HCT116 (cell line): ENCODE measurements at regions not wholly inside any gene's neighbourhood (a gene's known extent, or its start where the extent isn't known, plus 50 kb on each side); places are given as distances from the start of the nearest gene placed in this dataset.

Experiments used
- ATAC-seq: fragments of 200-7000 bp; cut with Tn5 transposase; 2 replicates; pipeline ENCODE4 v1.9.1; 2020; ENCODE audit warnings: mild to moderate bottlenecking, moderate library complexity
- BruUV-seq: library from RNA; stranded (reverse); fragments of 400-500 nt; replicated peaks from 2 replicates; lab custom pipeline; 2021; lab: Mats Ljungman, UMichigan
- CTCF ChIA-PET: fragments of 300-600 bp; sonication (Branson Sonifier 250); formaldehyde crosslinking; loops from one replicate; lab custom pipeline; 2021; ENCODE audit warnings: antibody characterized with exemption; lab: Charles Lee
- POLR2A ChIA-PET: fragments of 300-600, 350-600 bp; sonication (Branson Sonifier 250); formaldehyde crosslinking; loops from one replicate; lab custom pipeline; 2021; ENCODE audit warnings: antibody characterized with exemption; lab: Charles Lee
- RAD21 ChIA-PET, 2 experiments: fragments of 300-600 bp; sonication (Branson Sonifier 250); formaldehyde crosslinking; loops; one replicate each; lab custom pipeline; 2023; ENCODE audit warnings: low total read pairs in 2 of 2; ENCODE audit not compliant: uncharacterized antibody in 2 of 2, unreplicated experiment in 2 of 2, low non-redundant PET in 1 of 2; lab: Charles Lee
- DNase-seq: peaks from one replicate; pipeline ENCODE4 v3.0.0-alpha.2; 2010; ENCODE audit warnings: low read depth, low spot score
- H2AFZ ChIP-seq: fragments of 200-600 bp; shearing (Covaris generic), sonication (generic); 2 replicates; pipeline ENCODE4 v1.6.1; 2017; ENCODE audit warnings: low read depth, mixed run types, mixed read lengths, antibody characterized with exemption, low read length; ENCODE audit not compliant: poor library complexity, severe bottlenecking
- H3K27ac ChIP-seq: 2 replicates; pipeline ENCODE4 v1.5.1; 2012; ENCODE audit warnings: low read depth, low read length
- H3K27me3 ChIP-seq: fragments of 200-600 bp; sonication (generic); 2 replicates; pipeline ENCODE4 v1.6.1; 2016; ENCODE audit warnings: mixed run types, low read length, mixed read lengths; ENCODE audit not compliant: insufficient read depth
- H3K36me3 ChIP-seq, 2 experiments: fragments of 200-500 bp in 1 of 2; fragments of 200-600 bp in 1 of 2; sonication (Bioruptor generic) in 1 of 2; sonication (generic) in 1 of 2; 2 replicates each; pipeline versions ENCODE4 v1.5.1 to v1.6.1; 2014 to 2016; ENCODE audit warnings: low read length in 2 of 2, inconsistent platforms in 1 of 2, mixed read lengths in 1 of 2, mixed run types in 1 of 2; ENCODE audit not compliant: insufficient read depth in 2 of 2, control insufficient read depth in 1 of 2
- H3K4me1 ChIP-seq, 2 experiments: fragments of 200-600 bp in 1 of 2; sonication (generic) in 1 of 2; 2 replicates each; pipeline versions ENCODE4 v1.5.1 to v1.6.1; 2012 to 2017; ENCODE audit warnings: low read length in 2 of 2, inconsistent platforms in 1 of 2, mild to moderate bottlenecking in 1 of 2, mixed read lengths in 1 of 2, mixed run types in 1 of 2, moderate library complexity in 1 of 2; ENCODE audit not compliant: insufficient read depth in 2 of 2, control insufficient read depth in 1 of 2
- H3K4me2 ChIP-seq: fragments of 200-600 bp; sonication (generic); 2 replicates; pipeline ENCODE4 v1.6.1; 2017; ENCODE audit warnings: mixed run types, low read length, mixed read lengths
- H3K4me3 ChIP-seq, 2 experiments: fragments of 200-600 bp in 1 of 2; sonication (generic) in 1 of 2; replicated peaks in 1 of 2; 2 replicates each; pipeline ENCODE4 v1.5.1; 2011 to 2016; ENCODE audit warnings: low read length in 2 of 2, control low read depth in 1 of 2, low read depth in 1 of 2, mild to moderate bottlenecking in 1 of 2, mixed read lengths in 1 of 2, mixed run types in 1 of 2
- H3K79me2 ChIP-seq: fragments of 200-600 bp; sonication (generic); 2 replicates; pipeline ENCODE4 v1.6.1; 2017; ENCODE audit warnings: mild to moderate bottlenecking, mixed run types, low read length, moderate library complexity, mixed read lengths; ENCODE audit not compliant: insufficient read depth
- H3K9ac ChIP-seq: fragments of 200-600 bp; sonication (generic); 2 replicates; pipeline ENCODE4 v1.6.1; 2016; ENCODE audit warnings: low read length, mixed read lengths
- H3K9me2 ChIP-seq: fragments of 200-600 bp; sonication (generic), shearing (Covaris generic); 2 replicates; pipeline ENCODE4 v1.6.1; 2017; ENCODE audit warnings: mixed run types, mild to moderate bottlenecking, moderate library complexity; ENCODE audit not compliant: insufficient read depth
- H3K9me3 ChIP-seq, 2 experiments: fragments of 200-500 bp in 1 of 2; fragments of 200-600 bp in 1 of 2; sonication (Bioruptor generic) in 1 of 2; sonication (generic) in 1 of 2; 2 replicates each; pipeline ENCODE4 v1.6.1; 2014 to 2017; ENCODE audit warnings: low read length in 2 of 2, mixed read lengths in 2 of 2, inconsistent platforms in 1 of 2, low read depth in 1 of 2, mild to moderate bottlenecking in 1 of 2, mixed run types in 1 of 2, moderate library complexity in 1 of 2; ENCODE audit not compliant: control insufficient read depth in 1 of 2, insufficient read depth in 1 of 2
- H4K20me1 ChIP-seq: fragments of 200-600 bp; sonication (generic), shearing (Covaris generic); 2 replicates; pipeline ENCODE4 v1.6.1; 2017; ENCODE audit warnings: mixed run types, mild to moderate bottlenecking, moderate library complexity; ENCODE audit not compliant: insufficient read depth
- ATF3 ChIP-seq: IDR thresholded peaks from 2 replicates; pipeline ENCODE4 v1.6.1; 2012
- CBX3 ChIP-seq: IDR thresholded peaks from 2 replicates; pipeline ENCODE4 v1.6.1; 2012; ENCODE audit warnings: low read depth
- CEBPB ChIP-seq: IDR thresholded peaks from 2 replicates; pipeline ENCODE4 v1.6.1; 2012; ENCODE audit warnings: low read depth
- ELF1 ChIP-seq: IDR thresholded peaks from 2 replicates; pipeline ENCODE4 v1.6.1; 2012; ENCODE audit warnings: low read depth, borderline replicate concordance
- POLR2A ChIP-seq: IDR thresholded peaks from 2 replicates; pipeline ENCODE4 v1.7.0; 2011; ENCODE audit warnings: borderline replicate concordance; ENCODE audit not compliant: insufficient read depth, insufficient read length; ENCODE audit errors: extremely low read depth
- RAD21 ChIP-seq: IDR thresholded peaks from 2 replicates; pipeline ENCODE4 v1.6.1; 2012; ENCODE audit warnings: low read depth, mild to moderate bottlenecking
- REST ChIP-seq: IDR thresholded peaks from 2 replicates; pipeline ENCODE4 v1.6.1; 2012; ENCODE audit warnings: low read depth
- SIN3A ChIP-seq: IDR thresholded peaks from 2 replicates; pipeline ENCODE4 v1.6.1; 2012; ENCODE audit warnings: low read depth
- YY1 ChIP-seq: IDR thresholded peaks from 2 replicates; pipeline ENCODE4 v1.6.1; 2011; ENCODE audit warnings: low read length, low read depth, moderate library complexity, mild to moderate bottlenecking; ENCODE audit not compliant: insufficient replicate concordance; ENCODE audit errors: extremely low read depth
- intact Hi-C: fragments of 100-400 bp; cut with micrococcal nuclease; formaldehyde crosslinking; loops from 2 replicates; pipeline ENCODE4 v1.10.0; 2022
- TF ChIP-seq, protein P1 (sequence below), 3 experiments: fragments of 200-600 bp in 1 of 3; sonication (generic) in 1 of 3; IDR thresholded peaks in 2 of 3; conservative IDR thresholded peaks in 1 of 3; 2 replicates each; pipeline ENCODE4 v1.5.1; 2012 to 2017; ENCODE audit warnings: low read depth in 2 of 3, low read length in 2 of 3, antibody characterized with exemption in 1 of 3, borderline replicate concordance in 1 of 3, control low read depth in 1 of 3, mild to moderate bottlenecking in 1 of 3, mixed read lengths in 1 of 3, mixed run types in 1 of 3, moderate library complexity in 1 of 3; ENCODE audit not compliant: insufficient read depth in 1 of 3

- DNase-seq (no peak), ATAC-seq (no peak)
- Histone ChIP-seq H3K4me1 (no peaks in the 10 kb centered on the region), H3K36me3 (no peaks in the 10 kb centered on the region), H3K4me3 (no peak overlapping the region), H3K79me2 (no peaks in the 10 kb centered on the region), H2AFZ (no peak overlapping the region), H3K27me3 (no peaks in the 10 kb centered on the region), H3K27ac (no peak overlapping the region), H3K9me2 (no peaks in the 10 kb centered on the region), H3K9me3 (no peaks in the 10 kb centered on the region), H3K9ac (no peak overlapping the region), H3K4me2 (no peak overlapping the region), H4K20me1 (no peaks in the 10 kb centered on the region)
- no peak for TF ChIP-seq SIN3A
- TF ChIP-seq ELF1, result no peak
- no peak for TF ChIP-seq ATF3
- TF ChIP-seq CEBPB, result no peak
- no peak for TF ChIP-seq POLR2A
- TF ChIP-seq REST, result no peak
- TF ChIP-seq CBX3, result no peak
- TF ChIP-seq YY1, result no peak
- TF ChIP-seq RAD21, result no peak
- TF ChIP-seq, protein P1, sequence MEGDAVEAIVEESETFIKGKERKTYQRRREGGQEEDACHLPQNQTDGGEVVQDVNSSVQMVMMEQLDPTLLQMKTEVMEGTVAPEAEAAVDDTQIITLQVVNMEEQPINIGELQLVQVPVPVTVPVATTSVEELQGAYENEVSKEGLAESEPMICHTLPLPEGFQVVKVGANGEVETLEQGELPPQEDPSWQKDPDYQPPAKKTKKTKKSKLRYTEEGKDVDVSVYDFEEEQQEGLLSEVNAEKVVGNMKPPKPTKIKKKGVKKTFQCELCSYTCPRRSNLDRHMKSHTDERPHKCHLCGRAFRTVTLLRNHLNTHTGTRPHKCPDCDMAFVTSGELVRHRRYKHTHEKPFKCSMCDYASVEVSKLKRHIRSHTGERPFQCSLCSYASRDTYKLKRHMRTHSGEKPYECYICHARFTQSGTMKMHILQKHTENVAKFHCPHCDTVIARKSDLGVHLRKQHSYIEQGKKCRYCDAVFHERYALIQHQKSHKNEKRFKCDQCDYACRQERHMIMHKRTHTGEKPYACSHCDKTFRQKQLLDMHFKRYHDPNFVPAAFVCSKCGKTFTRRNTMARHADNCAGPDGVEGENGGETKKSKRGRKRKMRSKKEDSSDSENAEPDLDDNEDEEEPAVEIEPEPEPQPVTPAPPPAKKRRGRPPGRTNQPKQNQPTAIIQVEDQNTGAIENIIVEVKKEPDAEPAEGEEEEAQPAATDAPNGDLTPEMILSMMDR (IDR thresholded peaks at IDR 0.05 in 2 of 3, conservative IDR thresholded peaks at IDR 0.05 in 1 of 3; ENCODE audit: borderline replicate concordance in 1 of 3, insufficient read depth in 1 of 3, low read depth in 2 of 3, low read length in 2 of 3), result no peak
- intact Hi-C loops, result no loop called here
- ChIA-PET RAD21 (no interaction called here), CTCF (no interaction called here), POLR2A (no interaction called here)
- BruUV-seq, result no TSS peak
Observed at GRCh38 chr3:181793006-181793405, 81.3 kb downstream of the SOX2 start.
